K562 (cell line): ENCODE measurements at regions not wholly inside any gene's neighbourhood (a gene's known extent, or its start where the extent isn't known, plus 50 kb on each side); places are given as distances from the start of the nearest gene placed in this dataset.

ENCODE experiments used
- ELF1 ChIP-seq: fragments of 200-800 bp; sonication (Bioruptor generic); IDR thresholded peaks from 2 replicates; pipeline ENCODE4 v1.6.1; 2016; ENCODE audit warnings: missing genetic modification characterization, missing compliant biosample characterization
- HLTF ChIP-seq: fragments of 450-650 bp; IDR thresholded peaks from 2 replicates; pipeline ENCODE4 v1.6.1; 2016
- HMGN3 ChIP-seq: IDR thresholded peaks from 2 replicates; pipeline ENCODE4 v1.6.1; 2011; ENCODE audit warnings: borderline replicate concordance, low read depth, mild to moderate bottlenecking, mixed read lengths, low read length; ENCODE audit not compliant: insufficient read length; ENCODE audit errors: extremely low read depth
- POLR2A ChIP-seq: fragments of 450-650 bp; conservative IDR thresholded peaks from 2 replicates; pipeline ENCODE4 v1.6.1; 2016
- POLR2AphosphoS2 ChIP-seq: IDR thresholded peaks from 2 replicates; pipeline ENCODE4 v1.6.1; 2012; ENCODE audit warnings: low read length, improper control_type of control experiment
- SREBF1 ChIP-seq: fragments of 150-350 bp; IDR thresholded peaks from 2 replicates; pipeline ENCODE4 v1.6.1; 2014; ENCODE audit warnings: antibody characterized with exemption, low read depth, low read length, borderline replicate concordance
- ZFX ChIP-seq: sonication (generic); formaldehyde crosslinking; IDR thresholded peaks from 2 replicates; pipeline ENCODE4 v1.8.0; 2022; ENCODE audit warnings: mild to moderate bottlenecking, missing genetic modification reagents, moderate library complexity
- TF ChIP-seq, protein P1 (sequence below), 3 experiments: IDR thresholded peaks in 2 of 3; conservative IDR thresholded peaks in 1 of 3; 2 replicates each; pipeline ENCODE4 v1.5.1; 2011 to 2012; ENCODE audit warnings: low read length in 3 of 3, mild to moderate bottlenecking in 3 of 3, control low read depth in 2 of 3, improper control_type of control experiment in 1 of 3, inconsistent platforms in 1 of 3, low read depth in 1 of 3, mixed read lengths in 1 of 3, moderate library complexity in 1 of 3; ENCODE audit not compliant: insufficient read depth in 2 of 3
- TF ChIP-seq, protein P2 (sequence below): sonication (generic); formaldehyde crosslinking; IDR thresholded peaks from 2 replicates; pipeline ENCODE4 v1.8.0; 2022; ENCODE audit warnings: mild to moderate bottlenecking, low read depth, missing genetic modification reagents

DNA sequence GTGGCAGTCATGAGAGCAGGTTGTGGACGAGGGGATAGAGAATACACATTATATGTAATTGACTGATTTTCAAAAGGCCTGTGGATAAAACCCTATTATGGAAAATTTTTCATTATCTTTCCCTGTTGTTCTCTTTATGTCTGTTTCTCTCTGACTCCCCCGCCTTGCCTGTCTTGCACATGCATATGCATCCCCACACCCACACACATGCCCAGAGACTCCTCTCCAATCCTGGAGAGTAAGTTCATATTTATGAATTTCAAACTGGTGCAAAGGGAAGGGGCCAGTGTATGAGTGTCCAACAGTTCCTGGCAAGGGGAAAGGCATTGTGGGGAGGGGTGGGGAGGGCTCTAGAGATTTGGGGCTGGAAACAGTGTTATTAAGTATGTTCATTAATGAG is 60.8 kb upstream of the ARHGAP36 start:
- TF ChIP-seq ZFX (CRISPR knock-in tag) (no peak), ELF1 (tag) (no peak), POLR2A (no peak), HLTF (no peak), HMGN3 (no peak), SREBF1 (no peak), POLR2AphosphoS2 (no peak)
- TF ChIP-seq, protein P1, sequence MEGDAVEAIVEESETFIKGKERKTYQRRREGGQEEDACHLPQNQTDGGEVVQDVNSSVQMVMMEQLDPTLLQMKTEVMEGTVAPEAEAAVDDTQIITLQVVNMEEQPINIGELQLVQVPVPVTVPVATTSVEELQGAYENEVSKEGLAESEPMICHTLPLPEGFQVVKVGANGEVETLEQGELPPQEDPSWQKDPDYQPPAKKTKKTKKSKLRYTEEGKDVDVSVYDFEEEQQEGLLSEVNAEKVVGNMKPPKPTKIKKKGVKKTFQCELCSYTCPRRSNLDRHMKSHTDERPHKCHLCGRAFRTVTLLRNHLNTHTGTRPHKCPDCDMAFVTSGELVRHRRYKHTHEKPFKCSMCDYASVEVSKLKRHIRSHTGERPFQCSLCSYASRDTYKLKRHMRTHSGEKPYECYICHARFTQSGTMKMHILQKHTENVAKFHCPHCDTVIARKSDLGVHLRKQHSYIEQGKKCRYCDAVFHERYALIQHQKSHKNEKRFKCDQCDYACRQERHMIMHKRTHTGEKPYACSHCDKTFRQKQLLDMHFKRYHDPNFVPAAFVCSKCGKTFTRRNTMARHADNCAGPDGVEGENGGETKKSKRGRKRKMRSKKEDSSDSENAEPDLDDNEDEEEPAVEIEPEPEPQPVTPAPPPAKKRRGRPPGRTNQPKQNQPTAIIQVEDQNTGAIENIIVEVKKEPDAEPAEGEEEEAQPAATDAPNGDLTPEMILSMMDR (IDR thresholded peaks at IDR 0.05 in 2 of 3, conservative IDR thresholded peaks at IDR 0.05 in 1 of 3; ENCODE audit: insufficient read depth in 2 of 3, low read depth in 1 of 3, low read length in 3 of 3): no peak
- TF ChIP-seq, protein P2, sequence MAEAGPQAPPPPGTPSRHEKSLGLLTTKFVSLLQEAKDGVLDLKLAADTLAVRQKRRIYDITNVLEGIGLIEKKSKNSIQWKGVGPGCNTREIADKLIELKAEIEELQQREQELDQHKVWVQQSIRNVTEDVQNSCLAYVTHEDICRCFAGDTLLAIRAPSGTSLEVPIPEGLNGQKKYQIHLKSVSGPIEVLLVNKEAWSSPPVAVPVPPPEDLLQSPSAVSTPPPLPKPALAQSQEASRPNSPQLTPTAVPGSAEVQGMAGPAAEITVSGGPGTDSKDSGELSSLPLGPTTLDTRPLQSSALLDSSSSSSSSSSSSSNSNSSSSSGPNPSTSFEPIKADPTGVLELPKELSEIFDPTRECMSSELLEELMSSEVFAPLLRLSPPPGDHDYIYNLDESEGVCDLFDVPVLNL (CRISPR knock-in tag): no peak
